ENCODE measurements at regions not wholly inside any gene's neighbourhood (a gene's known extent, or its start where the extent isn't known, plus 50 kb on each side); places are given as distances from the start of the nearest gene placed in this dataset.

DNA sequence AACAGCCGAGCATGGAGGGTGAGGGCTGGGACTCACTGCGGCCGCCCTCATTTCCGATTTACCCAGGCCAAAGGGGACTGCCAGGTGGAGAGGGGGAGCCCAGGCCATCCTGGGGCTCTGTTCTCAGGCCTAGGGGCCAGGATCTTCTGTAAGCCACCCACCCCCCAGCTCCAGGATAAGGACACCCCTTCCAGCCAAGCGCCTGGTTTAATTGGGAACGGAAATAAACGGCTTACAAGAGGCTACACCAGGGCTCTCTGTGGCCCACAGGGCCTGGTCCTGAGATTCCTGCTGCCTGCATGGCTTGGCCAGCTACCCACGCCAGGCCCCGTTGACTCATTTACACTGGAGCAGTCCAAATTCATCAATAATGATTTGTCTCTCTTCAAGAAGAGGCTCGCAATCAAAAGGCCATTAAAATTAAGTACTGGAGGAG, 68.1 kb upstream of the TOP1 start:
- DNase-seq = no peak

GRCh38 chr20:40961176-40961575, 67.4 kb upstream of the TOP1 start:
- DNase-seq = no peak

- peak; percentile 45 to 48 for DNase-seq
Measured at GRCh38 chr20:40961686-40962640, 66.7 kb upstream of the TOP1 start.

- DNase-seq = peak; percentile 77 to 80
Measured at GRCh38 chr20:40962733-40963504, 65.7 kb upstream of the TOP1 start.

GRCh38 chr20:40963505-40963845, 65.1 kb upstream of the TOP1 start:
- DNase-seq = no peak

DNA sequence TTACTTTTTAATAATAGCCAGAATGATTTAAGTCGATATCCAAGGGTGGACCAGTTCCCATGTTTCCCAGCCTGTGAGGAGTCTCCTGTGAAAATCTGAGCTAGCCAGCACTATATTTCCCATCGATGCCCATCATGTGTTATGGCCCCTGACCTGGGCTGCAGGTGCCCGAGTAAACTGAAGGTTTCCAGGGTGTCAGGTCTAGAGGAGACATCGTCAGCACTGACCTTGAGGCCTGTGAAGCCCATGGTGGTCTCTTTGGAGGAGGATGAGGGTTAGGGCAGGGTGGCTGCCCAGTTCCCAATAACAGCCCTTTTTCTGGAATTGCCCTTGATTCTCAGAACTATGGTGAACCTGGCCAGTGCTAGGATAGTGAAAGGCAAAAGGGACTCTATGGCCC, 63.0 kb upstream of the TOP1 start:
- DNase-seq = no peak

DNA sequence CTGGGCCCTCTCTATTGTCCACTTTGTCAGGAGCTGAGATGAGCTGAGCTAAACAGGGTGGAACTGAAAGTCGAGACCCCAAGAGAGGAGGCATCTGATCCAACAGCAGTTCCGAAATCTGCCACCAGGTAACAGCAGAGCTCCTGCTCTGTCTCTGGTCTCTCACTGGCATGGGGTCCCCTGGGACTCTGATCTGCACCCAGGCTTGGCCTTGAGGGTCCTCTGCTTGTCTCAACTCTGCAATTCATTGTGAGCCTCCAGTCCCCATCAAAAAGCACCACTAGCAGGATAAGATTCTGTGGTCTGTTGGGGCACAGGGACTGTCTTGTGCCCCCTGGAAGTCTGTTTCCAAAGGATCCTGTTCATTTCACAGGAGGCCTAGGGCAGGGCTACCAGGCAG, 62.5 kb upstream of the TOP1 start:
- DNase-seq = no peak

- DNase-seq = no peak
Measured at GRCh38 chr20:40966516-40967185, 62.0 kb upstream of the TOP1 start.

DNA sequence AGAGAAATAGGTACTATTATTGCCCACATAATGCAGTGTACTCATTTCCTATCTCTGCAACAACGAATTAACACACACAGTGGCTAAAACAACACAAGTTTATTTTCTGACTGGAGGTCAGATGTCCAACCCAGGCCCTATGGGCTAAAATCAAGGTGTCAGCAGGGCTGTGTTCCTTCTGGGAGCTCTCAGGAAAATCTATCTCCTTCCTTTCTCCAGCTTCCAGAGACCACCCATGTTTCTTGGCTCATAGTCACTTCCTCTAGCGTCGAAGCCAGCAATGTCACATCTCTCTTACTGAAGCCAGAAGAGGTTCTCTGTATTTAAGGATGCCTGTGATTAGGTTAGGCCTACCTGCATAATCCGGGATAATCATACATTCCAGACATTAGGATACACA, 60.9 kb upstream of the TOP1 start:
- no peak for DNase-seq

GRCh38 chr20:40968816-40969562, 59.6 kb upstream of the TOP1 start:
- DNase-seq = peak; percentile 76 to 79

GRCh38 chr20:40970218-40970617, 58.4 kb upstream of the TOP1 start:
- DNase-seq = no peak

GRCh38 chr20:40977218-40977617, 51.4 kb upstream of the TOP1 start:
- no peak for DNase-seq

GRCh38 chr20:40978761-40979160, 49.9 kb upstream of the TOP1 start:
- no peak for DNase-seq

Measured in inflammatory macrophage (primary cell).